ENCODE measurements at regions not wholly inside any gene's neighbourhood (a gene's known extent, or its start where the extent isn't known, plus 50 kb on each side); places are given as distances from the start of the nearest gene placed in this dataset.
"Not testable (repeated sequence)": the region's sequence is repeated elsewhere in the genome, so short reads cannot be mapped to it uniquely, and the experiment has no call there.

GRCh38 chrX:73964579-73964978, 112.1 kb upstream of the XIST start:
- DNase-seq = no peak
- WGBS, 2 donors = 91 to 100% methylated on average over 1 of the region's 1 CpG
- no peak for ATAC-seq (ENCODE audit: low FRiP score)
- Histone ChIP-seq H3K27ac (ENCODE audit: low read depth in 1 of 2, low read length in 2 of 2) (no peak overlapping the region), H3K4me1 (ENCODE audit: control insufficient read depth in 1 of 2, insufficient read depth in 2 of 2, low read length in 2 of 2) (peaks cover 0 to 6% of the 10 kb centered on the region in 2 donors), H3K9me3 (ENCODE audit: control insufficient read depth, low read length) (no peaks in the 10 kb centered on the region), H3K36me3 (ENCODE audit: control insufficient read depth in 1 of 2, insufficient read depth in 2 of 2, low read length in 1 of 2) (no peaks in the 10 kb centered on the region), H3K27me3 (ENCODE audit: control insufficient read depth in 1 of 2, insufficient read depth in 2 of 2, low read length in 1 of 2) (no peaks in the 10 kb centered on the region), H3K4me3 (ENCODE audit: low read length in 2 of 2) (no peak overlapping the region)
- intact Hi-C loops (cut with DNase I) = no loop called here

GRCh38 chrX:73963682-73964081, 111.2 kb upstream of the XIST start:
- Histone ChIP-seq H3K27me3 (ENCODE audit: control insufficient read depth in 1 of 2, insufficient read depth in 2 of 2, low read length in 1 of 2) (no peaks in the 10 kb centered on the region), H3K4me3 (ENCODE audit: low read length in 2 of 2) (no peak overlapping the region), H3K27ac (ENCODE audit: low read depth in 1 of 2, low read length in 2 of 2) (no peak overlapping the region), H3K36me3 (ENCODE audit: control insufficient read depth in 1 of 2, insufficient read depth in 2 of 2, low read length in 1 of 2) (no peaks in the 10 kb centered on the region), H3K9me3 (ENCODE audit: control insufficient read depth, low read length) (no peaks in the 10 kb centered on the region), H3K4me1 (ENCODE audit: control insufficient read depth in 1 of 2, insufficient read depth in 2 of 2, low read length in 2 of 2) (peaks cover 0 to 6% of the 10 kb centered on the region in 2 donors)
- WGBS, 2 donors = 62 to 76% methylated on average over 9 of the region's 9 CpGs
- intact Hi-C loops (cut with DNase I) = no loop called here
- DNase-seq = no peak
- ATAC-seq (ENCODE audit: low FRiP score) = peak; percentile 56

GRCh38 chrX:73962948-73963347, 110.4 kb upstream of the XIST start:
- H3K9me3 ChIP-seq (ENCODE audit: control insufficient read depth, low read length) = no peaks in the 10 kb centered on the region
- H3K4me3 ChIP-seq (ENCODE audit: low read length in 2 of 2) = no peak overlapping the region
- DNase-seq = no peak
- no peak overlapping the region for H3K27ac ChIP-seq (ENCODE audit: low read depth in 1 of 2, low read length in 2 of 2)
- 95 to 97% methylated on average over 8 of the region's 8 CpGs for WGBS, 2 donors
- H3K36me3 ChIP-seq (ENCODE audit: control insufficient read depth in 1 of 2, insufficient read depth in 2 of 2, low read length in 1 of 2) = no peaks in the 10 kb centered on the region
- peaks cover 0 to 6% of the 10 kb centered on the region in 2 donors for H3K4me1 ChIP-seq (ENCODE audit: control insufficient read depth in 1 of 2, insufficient read depth in 2 of 2, low read length in 2 of 2)
- H3K27me3 ChIP-seq (ENCODE audit: control insufficient read depth in 1 of 2, insufficient read depth in 2 of 2, low read length in 1 of 2) = no peaks in the 10 kb centered on the region
- intact Hi-C loops (cut with DNase I) = no loop called here
- ATAC-seq (ENCODE audit: low FRiP score) = no peak

GRCh38 chrX:73961867-73962266, 109.4 kb upstream of the XIST start:
- H3K4me3 ChIP-seq (ENCODE audit: low read length in 2 of 2); H3K27ac ChIP-seq (ENCODE audit: low read depth in 1 of 2, low read length in 2 of 2); H3K36me3 ChIP-seq (ENCODE audit: control insufficient read depth in 1 of 2, insufficient read depth in 2 of 2, low read length in 1 of 2); ATAC-seq (ENCODE audit: low FRiP score); H3K9me3 ChIP-seq (ENCODE audit: control insufficient read depth, low read length); H3K4me1 ChIP-seq (ENCODE audit: control insufficient read depth in 1 of 2, insufficient read depth in 2 of 2, low read length in 2 of 2); DNase-seq; H3K27me3 ChIP-seq (ENCODE audit: control insufficient read depth in 1 of 2, insufficient read depth in 2 of 2, low read length in 1 of 2); intact Hi-C loops (cut with DNase I): not testable (repeated sequence)
- 92 to 93% methylated on average over 6 of the region's 6 CpGs for WGBS, 2 donors

GRCh38 chrX:73944563-73944908, 92.0 kb upstream of the XIST start:
- Histone ChIP-seq H3K27ac (ENCODE audit: low read depth in 1 of 2, low read length in 2 of 2) (peak overlapping the region in 1 of 2 donors; percentile 37), H3K4me1 (ENCODE audit: control insufficient read depth in 1 of 2, insufficient read depth in 2 of 2, low read length in 2 of 2) (no peaks in the 10 kb centered on the region), H3K9me3 (ENCODE audit: control insufficient read depth, low read length) (no peaks in the 10 kb centered on the region), H3K36me3 (ENCODE audit: control insufficient read depth in 1 of 2, insufficient read depth in 2 of 2, low read length in 1 of 2) (no peaks in the 10 kb centered on the region), H3K4me3 (ENCODE audit: low read length in 2 of 2) (peak overlapping the region; percentile 62 to 93), H3K27me3 (ENCODE audit: control insufficient read depth in 1 of 2, insufficient read depth in 2 of 2, low read length in 1 of 2) (no peaks in the 10 kb centered on the region)
- DNase-seq = no peak
- WGBS, 2 donors = 1% methylated on average over 8 of the region's 8 CpGs
- no peak for ATAC-seq (ENCODE audit: low FRiP score)
- intact Hi-C loops (cut with DNase I) = loop anchor here in 1 of 2 donors (5.0 to 10.0 kb wide), 2 partner anchors 70 to 92 kb away; partner anchors contain the start of gene XIST

- peak; percentile 99 for ATAC-seq (ENCODE audit: low FRiP score)
- Histone ChIP-seq H3K4me3 (ENCODE audit: low read length in 2 of 2) (peak overlapping the region; percentile 62 to 93), H3K36me3 (ENCODE audit: control insufficient read depth in 1 of 2, insufficient read depth in 2 of 2, low read length in 1 of 2) (no peaks in the 10 kb centered on the region), H3K9me3 (ENCODE audit: control insufficient read depth, low read length) (no peaks in the 10 kb centered on the region), H3K4me1 (ENCODE audit: control insufficient read depth in 1 of 2, insufficient read depth in 2 of 2, low read length in 2 of 2) (no peaks in the 10 kb centered on the region), H3K27me3 (ENCODE audit: control insufficient read depth in 1 of 2, insufficient read depth in 2 of 2, low read length in 1 of 2) (no peaks in the 10 kb centered on the region), H3K27ac (ENCODE audit: low read depth in 1 of 2, low read length in 2 of 2) (peak overlapping the region; percentile 34 to 37)
- intact Hi-C loops (cut with DNase I) = loop anchor here in 1 of 2 donors (5.0 to 10.0 kb wide), 2 partner anchors 71 to 92 kb away; partner anchors contain the start of gene XIST
- WGBS, 2 donors = 5 to 6% methylated on average over 38 to 39 of the region's 39 CpGs
- DNase-seq = peak; percentile 94 to 95
Observed at GRCh38 chrX:73943693-73944562, 91.4 kb upstream of the XIST start.

- WGBS, 2 donors = 69 to 79% methylated on average over 2 of the region's 2 CpGs
Observed at GRCh38 chrX:73940893-73941470, 88.5 kb upstream of the XIST start.

GRCh38 chrX:73937843-73938242, 85.3 kb upstream of the XIST start:
- H3K27ac ChIP-seq (ENCODE audit: low read depth in 1 of 2, low read length in 2 of 2); H3K4me1 ChIP-seq (ENCODE audit: control insufficient read depth in 1 of 2, insufficient read depth in 2 of 2, low read length in 2 of 2); DNase-seq; H3K36me3 ChIP-seq (ENCODE audit: control insufficient read depth in 1 of 2, insufficient read depth in 2 of 2, low read length in 1 of 2); H3K9me3 ChIP-seq (ENCODE audit: control insufficient read depth, low read length); intact Hi-C loops (cut with DNase I); H3K4me3 ChIP-seq (ENCODE audit: low read length in 2 of 2); ATAC-seq (ENCODE audit: low FRiP score); H3K27me3 ChIP-seq (ENCODE audit: control insufficient read depth in 1 of 2, insufficient read depth in 2 of 2, low read length in 1 of 2): not testable (repeated sequence)
- 90 to 96% methylated on average over 15 of the region's 15 CpGs for WGBS, 2 donors

More at GRCh38 chrX:73940893-73941470, 88.5 kb upstream of the XIST start:
- DNase-seq (no peak), ATAC-seq (ENCODE audit: low FRiP score) (no peak)
- Histone ChIP-seq H3K4me3 (ENCODE audit: low read length in 2 of 2) (no peak overlapping the region), H3K27me3 (ENCODE audit: control insufficient read depth in 1 of 2, insufficient read depth in 2 of 2, low read length in 1 of 2) (no peaks in the 10 kb centered on the region), H3K36me3 (ENCODE audit: control insufficient read depth in 1 of 2, insufficient read depth in 2 of 2, low read length in 1 of 2) (no peaks in the 10 kb centered on the region), H3K9me3 (ENCODE audit: control insufficient read depth, low read length) (no peaks in the 10 kb centered on the region), H3K4me1 (ENCODE audit: control insufficient read depth in 1 of 2, insufficient read depth in 2 of 2, low read length in 2 of 2) (no peaks in the 10 kb centered on the region), H3K27ac (ENCODE audit: low read depth in 1 of 2, low read length in 2 of 2) (no peak overlapping the region)
- intact Hi-C loops (cut with DNase I) = loop anchor here in 1 of 2 donors (5.0 to 10.0 kb wide), 2 partner anchors 74 to 89 kb away; partner anchors contain the start of gene XIST

- Histone ChIP-seq H3K27me3 (ENCODE audit: control insufficient read depth in 1 of 2, insufficient read depth in 2 of 2, low read length in 1 of 2) (no peaks in the 10 kb centered on the region), H3K36me3 (ENCODE audit: control insufficient read depth in 1 of 2, insufficient read depth in 2 of 2, low read length in 1 of 2) (no peaks in the 10 kb centered on the region), H3K4me3 (ENCODE audit: low read length in 2 of 2) (no peak overlapping the region), H3K9me3 (ENCODE audit: control insufficient read depth, low read length) (no peaks in the 10 kb centered on the region), H3K27ac (ENCODE audit: low read depth in 1 of 2, low read length in 2 of 2) (no peak overlapping the region), H3K4me1 (ENCODE audit: control insufficient read depth in 1 of 2, insufficient read depth in 2 of 2, low read length in 2 of 2) (no peaks in the 10 kb centered on the region)
- DNase-seq (no peak), ATAC-seq (ENCODE audit: low FRiP score) (no peak)
- intact Hi-C loops (cut with DNase I) = no loop called here
- 63 to 67% methylated on average over 2 of the region's 2 CpGs for WGBS, 2 donors
Observed at GRCh38 chrX:73932522-73932921, 80.0 kb upstream of the XIST start.
